Ovary (tissue), 3 donors: ENCODE measurements at regions not wholly inside any gene's neighbourhood (a gene's known extent, or its start where the extent isn't known, plus 50 kb on each side); places are given as distances from the start of the nearest gene placed in this dataset.

Experiments
- CTCF ChIP-seq, 3 donors: fragments of 450-650 bp in 2 of 3; fragments of 200-600 bp in 1 of 3; IDR thresholded peaks; one replicate each; pipeline versions ENCODE4 v1.5.1 to v1.8.0; 2016 to 2022; ENCODE audit warnings: antibody characterized with exemption in 3 of 3, mild to moderate bottlenecking in 1 of 3
- EP300 ChIP-seq: sonication (generic); formaldehyde crosslinking; IDR thresholded peaks from one replicate; pipeline ENCODE4 v1.6.1; 2017; ENCODE audit warnings: antibody characterized with exemption
- POLR2A ChIP-seq: fragments of 450-650 bp; IDR thresholded peaks from one replicate; pipeline ENCODE4 v1.6.1; 2017; ENCODE audit warnings: antibody characterized with exemption, mild to moderate bottlenecking, moderate library complexity
- donor health status: DM: no; HTN: no; CAD: no.

- TF ChIP-seq CTCF (IDR thresholded peaks at IDR 0.05): no peak
- no peak for TF ChIP-seq POLR2A
- no peak for TF ChIP-seq EP300
Observed at GRCh38 chr6:101042966-101043365, 161.8 kb upstream of the ASCC3 start.
